Esophagus muscularis mucosa (tissue), 4 donors: ENCODE measurements at regions not wholly inside any gene's neighbourhood (a gene's known extent, or its start where the extent isn't known, plus 50 kb on each side); places are given as distances from the start of the nearest gene placed in this dataset.

ENCODE experiments used
- DNase-seq: peaks from one replicate; pipeline ENCODE4 v3.0.0-alpha.2; 2017; ENCODE audit errors: extremely low spot score
- H3K27ac ChIP-seq, 4 donors: fragments of 200-600 bp; sonication (generic); replicated peaks in 1 of 4; 1 replicate in 3 of 4; 2 replicates in 1 of 4; pipeline ENCODE4 v1.5.1; 2016 to 2019; ENCODE audit warnings: mild to moderate bottlenecking in 1 of 4
- H3K27me3 ChIP-seq, 4 donors: fragments of 200-600 bp; sonication (generic); one replicate each; pipeline versions ENCODE4 v1.5.1 to v1.6.0; 2016 to 2019
- H3K36me3 ChIP-seq, 4 donors: fragments of 200-600 bp; sonication (generic); one replicate each; pipeline ENCODE4 v1.5.1; 2016 to 2019
- H3K4me1 ChIP-seq, 4 donors: fragments of 200-600 bp; sonication (generic); one replicate each; pipeline ENCODE4 v1.5.1; 2016 to 2019
- H3K4me3 ChIP-seq, 4 donors: fragments of 200-600 bp; sonication (generic); 1 replicate in 2 of 4; 2 replicates in 2 of 4; pipeline ENCODE4 v1.5.1; 2016 to 2019; ENCODE audit warnings: mild to moderate bottlenecking in 4 of 4, moderate library complexity in 1 of 4
- H3K9me3 ChIP-seq, 4 donors: fragments of 200-600 bp; sonication (generic); 1 replicate in 3 of 4; 2 replicates in 1 of 4; pipeline ENCODE4 v1.5.1; 2016 to 2019
- CTCF ChIP-seq, 3 experiments: fragments of 200-600 bp in 2 of 3; fragments of 450-650 bp in 1 of 3; sonication (generic) in 2 of 3; IDR thresholded peaks; one replicate each; pipeline ENCODE4 v1.5.1; 2017 to 2019; ENCODE audit warnings: antibody characterized with exemption in 3 of 3, mild to moderate bottlenecking in 2 of 3, moderate library complexity in 1 of 3
- EP300 ChIP-seq: sonication (generic); formaldehyde crosslinking; IDR thresholded peaks from one replicate; pipeline ENCODE4 v1.6.1; 2017; ENCODE audit warnings: antibody characterized with exemption
- POLR2A ChIP-seq: fragments of 450-650 bp; IDR thresholded peaks from one replicate; pipeline ENCODE4 v1.6.1; 2017; ENCODE audit warnings: antibody characterized with exemption, moderate library complexity, mild to moderate bottlenecking, low read depth
- POLR2AphosphoS5 ChIP-seq, 2 donors: sonication (generic); formaldehyde crosslinking; IDR thresholded peaks; one replicate each; pipeline ENCODE4 v1.6.1; 2017; ENCODE audit warnings: antibody characterized with exemption in 2 of 2
- WGBS: methylation state at CpG from one replicate; pipeline ENCODE4 v1.1.5; 2018; 5-methylcytosine and 5-hydroxymethylcytosine counted together
- intact Hi-C: fragments of 100-400 bp; cut with DNase I; formaldehyde crosslinking; loops from one replicate; pipeline ENCODE4 v1.15.1; 2023

- 8% methylated on average over 6 of the region's 6 CpGs for WGBS
- no peaks in the 10 kb centered on the region for H3K9me3 ChIP-seq
- H3K36me3 ChIP-seq, result no peaks in the 10 kb centered on the region
- intact Hi-C loops, result no loop called here
- DNase-seq, result no peak
- H3K27ac ChIP-seq, result no peak overlapping the region
- TF ChIP-seq POLR2A (no peak), CTCF (IDR thresholded peaks at IDR 0.05) (peak; percentile 35 to 65 (median 52))
- peaks cover 0 to 3% (median 0%) of the 10 kb centered on the region in 4 donors for H3K27me3 ChIP-seq
- H3K4me3 ChIP-seq, result no peak overlapping the region
- H3K4me1 ChIP-seq, result no peaks in the 10 kb centered on the region
Measured at GRCh38 chr10:25725917-25726716, 207.9 kb upstream of the MYO3A start.

GRCh38 chr10:25738776-25739175 lies 195.3 kb upstream of the MYO3A start:
- Histone ChIP-seq H3K27me3 (no peaks in the 10 kb centered on the region), H3K36me3 (no peaks in the 10 kb centered on the region), H3K9me3 (no peaks in the 10 kb centered on the region), H3K27ac (no peak overlapping the region), H3K4me3 (no peak overlapping the region), H3K4me1 (no peaks in the 10 kb centered on the region)
- TF ChIP-seq CTCF (IDR thresholded peaks at IDR 0.05) (no peak), POLR2AphosphoS5 (IDR thresholded peaks at IDR 0.05) (no peak), EP300 (no peak), POLR2A (no peak)
- intact Hi-C loops, result no loop called here
- WGBS, result 96% methylated on average over 4 of the region's 4 CpGs
- DNase-seq, result no peak

GRCh38 chr10:25743832-25744231 lies 190.2 kb upstream of the MYO3A start:
- H3K36me3 ChIP-seq, result no peaks in the 10 kb centered on the region
- H3K4me3 ChIP-seq, result no peak overlapping the region
- intact Hi-C loops, result no loop called here
- H3K27ac ChIP-seq, result no peak overlapping the region
- DNase-seq, result no peak
- H3K9me3 ChIP-seq, result no peaks in the 10 kb centered on the region
- no peaks in the 10 kb centered on the region for H3K4me1 ChIP-seq
- TF ChIP-seq POLR2AphosphoS5 (IDR thresholded peaks at IDR 0.05) (no peak), CTCF (IDR thresholded peaks at IDR 0.05) (no peak), EP300 (no peak), POLR2A (no peak)
- WGBS, result 91% methylated on average over 3 of the region's 3 CpGs
- H3K27me3 ChIP-seq, result no peaks in the 10 kb centered on the region

- no peak for DNase-seq
- H3K27ac ChIP-seq, result no peak overlapping the region
- no peak overlapping the region for H3K4me3 ChIP-seq
- H3K9me3 ChIP-seq, result no peaks in the 10 kb centered on the region
- intact Hi-C loops, result no loop called here
- H3K4me1 ChIP-seq, result no peaks in the 10 kb centered on the region
- no peaks in the 10 kb centered on the region for H3K27me3 ChIP-seq
- TF ChIP-seq POLR2AphosphoS5 (IDR thresholded peaks at IDR 0.05) (no peak), CTCF (IDR thresholded peaks at IDR 0.05) (no peak), POLR2A (no peak), EP300 (no peak)
- H3K36me3 ChIP-seq, result no peaks in the 10 kb centered on the region
Measured at GRCh38 chr10:25744574-25744973, 189.5 kb upstream of the MYO3A start.

- intact Hi-C loops, result no loop called here
- no peak for DNase-seq
- H3K4me3 ChIP-seq, result no peak overlapping the region
- no peaks in the 10 kb centered on the region for H3K9me3 ChIP-seq
- no peaks in the 10 kb centered on the region for H3K27me3 ChIP-seq
- TF ChIP-seq CTCF (IDR thresholded peaks at IDR 0.05) (no peak), EP300 (no peak)
- no peaks in the 10 kb centered on the region for H3K4me1 ChIP-seq
- no peaks in the 10 kb centered on the region for H3K36me3 ChIP-seq
- H3K27ac ChIP-seq, result no peak overlapping the region
- 60% methylated on average over 3 of the region's 3 CpGs for WGBS
Measured at GRCh38 chr10:25745976-25746375, 188.1 kb upstream of the MYO3A start.
